ENCODE measurements at regions not wholly inside any gene's neighbourhood (a gene's known extent, or its start where the extent isn't known, plus 50 kb on each side); places are given as distances from the start of the nearest gene placed in this dataset.

- TF ChIP-seq EZH2 (IDR thresholded peaks at IDR 0.05; ENCODE audit: borderline replicate concordance, insufficient read depth, low read depth, low read length, poor library complexity, severe bottlenecking) (no peak), CTCF (IDR thresholded peaks at IDR 0.05) (no peak)
These were observed 478.0 kb downstream of the RMST start for GRCh38 chr12:97940629-97941028.
